ENCODE measurements at regions not wholly inside any gene's neighbourhood (a gene's known extent, or its start where the extent isn't known, plus 50 kb on each side); places are given as distances from the start of the nearest gene placed in this dataset.

DNA sequence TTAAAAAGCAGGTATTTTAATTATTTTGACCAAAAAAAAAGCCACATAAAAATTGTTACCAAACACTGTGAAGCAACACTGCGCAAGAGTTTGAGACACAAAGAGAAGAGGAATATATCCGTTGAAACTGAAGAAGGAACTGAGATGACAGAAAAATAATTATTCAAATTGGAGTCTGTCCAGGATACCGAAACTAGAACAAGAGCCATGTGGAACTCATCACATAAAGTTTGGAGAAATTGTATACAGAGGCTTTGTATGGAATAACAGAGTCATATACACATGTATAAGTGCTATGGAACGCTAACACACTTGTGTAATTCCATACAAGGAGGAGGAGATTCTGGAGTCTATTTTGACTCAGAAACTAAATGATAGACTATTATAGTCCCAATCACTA, 675.1 kb upstream of the ADGRL2 start:
- no peak for DNase-seq

DNA sequence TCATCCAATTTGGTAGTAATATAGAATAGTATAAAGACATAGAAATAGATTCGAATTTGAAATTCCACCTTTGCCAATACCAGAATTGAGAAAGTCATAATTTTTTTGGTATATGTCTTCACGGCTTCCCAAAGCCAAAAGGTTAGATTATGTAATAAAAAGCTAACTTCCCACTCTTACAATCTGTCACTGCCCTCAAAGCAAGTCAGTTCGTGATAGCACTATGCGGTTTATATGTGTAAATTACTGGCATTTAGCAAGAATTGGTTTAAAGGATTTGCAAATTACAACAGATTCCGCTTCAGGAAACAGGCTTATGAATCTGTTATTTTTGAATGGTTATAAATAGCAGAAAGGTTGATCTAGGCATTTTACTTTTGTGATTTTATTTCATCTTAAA, 679.4 kb upstream of the ADGRL2 start:
- DNase-seq = no peak

DNA sequence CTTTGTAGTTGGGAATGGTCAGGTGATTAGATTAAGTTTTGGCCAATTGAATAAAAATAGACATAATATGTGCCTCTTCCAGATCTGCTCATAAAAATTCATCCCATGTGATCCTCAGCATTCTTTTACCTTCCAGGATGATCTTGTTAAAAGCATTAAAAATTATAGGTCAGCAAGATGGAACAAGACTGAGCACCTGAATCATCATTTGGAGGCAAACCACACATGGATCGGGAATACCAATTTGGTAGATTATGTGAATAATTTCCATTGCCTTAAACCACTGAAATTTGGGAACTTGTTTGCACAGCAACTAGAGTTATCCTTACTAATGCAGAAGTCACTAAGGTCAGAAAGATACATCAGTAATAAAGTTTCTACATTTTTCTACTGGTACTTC, 681.4 kb upstream of the ADGRL2 start:
- no peak for DNase-seq

DNA sequence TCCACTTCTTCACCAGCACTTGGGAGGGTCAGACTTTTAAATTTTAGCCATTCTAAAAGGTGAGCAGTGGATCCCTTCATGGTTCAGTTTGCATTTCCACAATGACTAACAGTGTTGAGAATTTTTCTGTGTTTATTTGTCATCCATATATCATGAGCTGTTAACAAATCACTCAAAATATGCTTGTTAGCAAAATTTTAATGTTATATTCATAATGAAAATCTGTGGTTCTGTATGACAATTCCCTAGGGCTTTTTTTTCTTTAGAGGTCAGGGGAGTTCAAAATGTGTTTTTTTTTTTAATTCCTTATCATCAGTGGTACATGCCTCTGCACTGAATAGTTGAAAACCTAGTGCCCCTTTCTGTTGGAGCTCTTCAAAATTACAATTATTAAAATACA, 682.2 kb upstream of the ADGRL2 start:
- no peak for DNase-seq

DNA sequence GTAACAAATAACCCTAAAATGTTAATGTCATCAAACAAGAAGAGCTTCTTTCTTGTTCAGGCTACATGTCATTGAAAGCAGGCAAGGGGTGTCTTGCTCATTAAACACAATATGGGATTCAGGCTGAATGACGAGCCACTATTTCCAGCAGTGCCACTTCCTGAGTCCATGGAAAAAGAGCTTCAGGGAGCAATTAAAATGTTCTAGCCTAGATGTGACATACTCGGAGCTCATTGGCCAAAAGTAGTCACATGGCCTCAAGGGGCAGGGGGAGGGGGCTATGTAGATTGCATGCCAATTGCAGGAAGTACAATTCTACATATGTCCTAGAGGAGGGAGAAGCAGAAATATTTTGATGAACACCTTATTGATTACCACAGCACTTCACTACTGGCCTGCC, 685.3 kb upstream of the ADGRL2 start:
- DNase-seq = no peak

DNA sequence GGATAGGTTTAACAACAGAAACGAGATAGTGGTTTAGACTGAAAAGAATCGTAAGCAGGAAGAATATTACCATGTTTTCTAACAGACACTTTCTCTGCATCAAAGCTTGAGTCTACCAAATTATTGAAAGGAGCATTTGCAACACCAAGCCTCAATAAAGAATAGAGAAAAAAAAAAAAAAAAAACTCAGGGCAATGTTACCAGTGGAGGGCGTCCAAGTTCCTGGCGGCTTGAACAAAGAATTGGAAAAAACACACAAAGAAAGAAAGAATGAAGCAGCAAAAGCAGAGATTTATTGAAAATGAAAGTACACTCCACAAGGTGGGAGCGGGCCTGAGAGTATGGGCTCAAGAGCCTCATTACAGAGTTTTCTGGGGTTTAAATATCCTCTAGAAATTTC, 686.5 kb upstream of the ADGRL2 start:
- no peak for DNase-seq

DNA sequence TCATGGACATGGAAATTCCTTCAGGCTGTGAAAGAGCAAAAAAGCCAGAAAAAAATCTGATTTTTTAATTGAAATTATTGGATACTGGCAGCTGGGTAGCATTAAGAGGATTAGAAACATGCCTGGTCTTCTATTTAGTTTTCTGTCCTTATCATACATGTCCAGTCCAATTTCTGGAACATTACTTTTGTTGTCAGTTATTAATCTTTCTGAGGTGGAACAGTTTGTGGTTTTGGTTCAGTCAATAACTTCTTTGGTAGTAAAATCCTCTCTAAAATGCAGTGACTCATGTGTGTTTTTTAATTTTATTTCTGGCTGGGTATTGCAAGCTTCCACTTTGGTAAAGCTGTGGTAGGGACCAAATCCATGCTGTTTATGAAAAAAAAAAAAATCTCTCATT, 687.0 kb upstream of the ADGRL2 start:
- no peak for DNase-seq

DNA sequence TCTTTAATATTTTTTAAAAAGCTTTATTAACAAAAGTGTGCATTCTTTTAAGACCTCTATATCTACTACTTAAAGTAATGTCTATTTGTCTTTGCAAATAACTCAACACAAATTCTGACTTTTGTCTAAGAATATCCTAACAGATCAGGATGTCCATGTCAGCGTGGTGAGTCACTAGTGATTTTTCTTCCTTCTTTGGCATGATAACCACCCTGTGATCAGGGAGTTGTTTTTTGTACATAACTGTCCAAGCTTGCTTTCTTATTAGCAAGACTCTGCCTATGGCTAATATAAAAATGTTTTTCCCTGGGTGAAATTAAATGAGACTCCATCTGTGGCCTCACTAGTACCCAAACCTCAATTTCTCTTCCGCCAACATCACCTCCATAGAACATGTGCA, 688.9 kb upstream of the ADGRL2 start:
- no peak for DNase-seq

DNA sequence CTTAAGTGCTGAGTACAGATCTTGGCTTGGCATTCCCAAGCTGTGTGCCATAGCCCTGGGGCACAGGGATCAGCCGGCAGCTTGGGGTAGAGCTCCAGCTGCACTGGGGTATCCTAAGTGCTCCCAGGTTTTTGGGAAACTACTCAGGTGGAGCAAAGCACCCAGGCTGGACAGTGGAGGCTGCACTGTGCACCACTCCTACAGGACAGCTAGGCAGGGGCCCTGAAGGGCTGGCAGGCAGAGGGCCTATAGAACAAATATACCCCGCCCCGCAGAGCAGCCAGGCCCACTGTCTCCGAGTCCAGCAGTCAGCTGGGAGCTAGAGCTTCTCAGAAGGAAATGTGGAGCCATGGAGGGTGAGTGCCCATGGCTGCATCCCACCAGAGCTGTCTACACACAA, 691.7 kb upstream of the ADGRL2 start:
- DNase-seq = no peak

DNA sequence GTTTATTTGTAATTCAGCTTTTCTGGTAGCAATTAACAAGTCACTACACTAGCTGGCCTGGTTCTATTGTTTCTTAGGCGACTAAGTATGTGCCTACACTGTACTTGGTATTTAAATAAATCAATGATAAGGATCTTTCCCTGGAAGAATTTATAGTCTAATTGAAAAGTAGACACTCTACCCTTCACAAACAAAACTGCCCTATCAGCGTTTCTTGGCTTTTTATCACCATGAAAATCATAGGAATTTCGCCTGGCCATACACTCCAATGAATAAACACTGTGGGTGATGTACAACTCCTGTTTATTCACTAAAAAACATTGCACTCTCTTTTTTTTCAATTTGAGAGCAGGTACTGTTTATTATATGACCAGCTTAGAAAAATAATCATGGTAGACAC, 702.9 kb upstream of the ADGRL2 start:
- no peak for DNase-seq

DNA sequence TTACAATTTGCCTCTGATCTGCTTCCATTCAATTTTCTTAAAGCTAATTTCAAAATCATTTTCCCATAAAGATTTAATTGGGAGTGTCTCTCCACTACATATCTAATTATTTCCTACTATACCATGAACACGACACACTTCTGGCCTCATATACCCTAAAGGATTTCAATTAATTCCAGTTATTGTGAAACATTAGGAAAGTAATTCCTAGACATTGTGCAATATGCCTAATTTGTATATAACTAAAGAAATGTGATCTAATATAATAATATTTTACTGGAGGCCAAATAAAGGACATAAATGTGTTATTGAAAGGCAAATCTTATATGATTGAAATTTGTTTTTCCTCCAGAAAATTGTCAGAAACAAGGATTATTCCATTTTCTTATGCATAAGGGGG, 727.2 kb upstream of the ADGRL2 start:
- no peak for DNase-seq

DNA sequence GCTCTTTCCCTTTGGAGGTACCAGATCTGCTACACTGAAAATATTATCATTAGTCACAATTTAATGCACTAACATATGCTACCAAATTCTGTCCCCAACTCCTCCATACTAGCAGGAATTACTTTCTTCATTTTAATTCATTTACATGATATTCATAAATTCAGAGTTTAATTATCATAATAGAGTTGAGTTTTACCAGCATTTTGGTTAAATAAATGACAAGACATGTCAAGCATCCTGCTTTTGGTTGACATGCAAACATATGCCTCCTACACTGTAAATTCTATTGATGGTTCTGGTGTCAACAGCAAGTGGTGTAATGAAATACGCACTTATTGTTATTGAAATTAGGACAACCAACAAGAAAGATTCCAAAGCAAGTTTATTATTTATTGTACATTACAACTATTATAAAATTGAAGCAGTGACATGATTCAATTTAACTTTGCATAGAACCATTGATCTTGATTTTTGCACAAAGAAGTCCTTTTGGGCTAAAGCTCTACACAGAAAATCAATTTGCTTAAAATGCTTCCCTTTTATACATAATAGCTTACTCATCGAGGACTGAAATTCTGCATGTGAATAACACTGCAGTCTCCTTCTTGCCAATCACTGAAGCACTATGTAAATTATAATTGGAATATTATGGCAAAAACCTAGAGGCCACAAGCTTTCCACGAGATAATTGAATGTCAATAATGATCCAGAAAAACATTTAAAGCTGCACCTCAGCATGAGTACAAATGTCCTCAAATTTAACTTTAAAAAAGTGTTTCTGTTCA, 728.6 kb upstream of the ADGRL2 start:
- DNase-seq = no peak

DNA sequence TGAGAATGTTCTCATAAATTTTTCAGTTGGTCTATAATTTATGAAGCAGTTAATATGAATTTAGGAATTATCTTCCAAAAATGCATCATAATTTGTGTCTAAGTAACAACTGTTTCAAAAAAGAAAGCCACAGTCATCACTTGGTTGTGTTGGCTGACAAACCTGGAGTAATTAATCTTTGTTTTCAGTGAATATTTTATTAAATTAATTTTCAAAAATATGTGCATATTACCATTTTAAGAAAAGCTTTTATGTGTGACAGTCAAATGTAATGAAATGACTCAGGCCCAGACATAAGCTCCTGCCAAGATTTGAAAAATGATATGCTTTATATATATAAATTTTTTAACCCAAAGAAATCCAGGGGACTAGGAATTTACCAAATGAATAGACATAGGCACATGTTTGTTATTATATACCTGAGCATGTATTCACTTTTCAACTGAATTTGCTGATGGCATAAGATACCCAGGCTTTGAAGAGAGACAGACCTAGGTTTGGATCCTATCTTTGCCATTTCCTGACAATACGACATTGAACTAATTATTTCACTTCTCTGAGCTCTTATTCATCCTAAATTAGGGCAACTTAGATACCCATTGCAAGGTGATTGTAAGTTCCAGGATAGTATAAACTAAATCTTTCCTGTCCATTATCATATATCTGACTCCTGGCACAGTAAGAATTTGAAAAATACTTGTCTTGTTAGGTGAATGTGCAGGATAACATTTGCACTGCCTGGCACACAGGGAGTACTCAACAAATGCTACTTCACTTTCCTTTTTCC, 729.5 kb upstream of the ADGRL2 start:
- no peak for DNase-seq

DNA sequence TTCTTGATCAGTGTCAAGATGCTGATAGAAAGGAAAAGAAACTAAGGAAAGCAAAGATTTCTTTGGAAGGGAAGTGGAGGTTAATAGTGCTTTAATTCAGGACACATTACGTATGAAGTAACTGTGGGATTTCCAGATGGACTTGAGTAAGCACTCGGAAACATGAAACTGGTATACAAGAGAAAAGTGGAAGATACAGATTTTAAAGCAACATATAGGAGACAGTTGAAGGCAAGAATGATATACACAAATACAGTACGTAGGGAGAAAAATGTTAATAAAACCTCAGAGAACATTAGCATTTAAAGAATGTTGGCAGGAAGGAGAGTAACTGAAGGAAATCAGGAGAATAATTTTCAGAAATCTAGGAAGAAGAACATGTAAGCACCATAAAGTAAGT, 730.9 kb upstream of the ADGRL2 start:
- no peak for DNase-seq

DNA sequence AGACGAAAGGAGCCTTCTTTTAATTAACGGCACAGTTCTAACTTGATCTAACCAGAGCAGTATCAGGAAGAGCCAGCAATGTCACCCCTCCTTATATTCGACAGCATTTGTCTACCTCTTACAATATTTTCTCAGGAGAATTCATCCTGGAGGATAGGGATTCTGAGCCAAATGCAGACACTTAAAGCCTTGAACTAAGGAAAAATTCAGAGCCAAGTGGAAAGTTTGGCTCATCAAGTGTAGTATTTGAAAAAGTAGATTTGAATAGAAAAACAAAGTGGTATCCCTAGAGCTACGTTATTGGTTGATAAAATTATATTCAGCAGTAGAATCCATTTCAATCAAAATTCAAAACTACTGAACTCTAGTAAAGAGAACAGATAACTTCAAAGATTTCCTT, 732.0 kb upstream of the ADGRL2 start:
- DNase-seq = no peak

DNA sequence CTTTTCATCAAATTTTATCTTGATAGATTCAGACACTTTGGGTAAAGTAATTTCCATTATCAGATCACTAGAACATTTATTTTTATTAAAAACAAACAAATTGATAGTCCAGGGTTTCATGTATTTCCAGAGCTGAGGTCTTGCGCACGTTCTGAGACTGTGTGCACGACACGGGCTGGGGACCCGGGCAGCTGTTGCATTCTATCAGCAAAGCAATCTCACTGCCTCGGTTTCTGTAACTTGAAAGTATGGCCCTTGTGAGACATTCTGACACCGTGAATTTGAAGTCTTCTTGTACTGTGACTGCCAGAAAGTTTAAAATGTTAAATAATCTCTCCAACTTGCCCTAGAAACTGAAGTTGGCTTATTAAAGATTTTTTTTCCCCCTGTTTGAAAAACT, 746.9 kb upstream of the ADGRL2 start:
- DNase-seq = no peak

DNA sequence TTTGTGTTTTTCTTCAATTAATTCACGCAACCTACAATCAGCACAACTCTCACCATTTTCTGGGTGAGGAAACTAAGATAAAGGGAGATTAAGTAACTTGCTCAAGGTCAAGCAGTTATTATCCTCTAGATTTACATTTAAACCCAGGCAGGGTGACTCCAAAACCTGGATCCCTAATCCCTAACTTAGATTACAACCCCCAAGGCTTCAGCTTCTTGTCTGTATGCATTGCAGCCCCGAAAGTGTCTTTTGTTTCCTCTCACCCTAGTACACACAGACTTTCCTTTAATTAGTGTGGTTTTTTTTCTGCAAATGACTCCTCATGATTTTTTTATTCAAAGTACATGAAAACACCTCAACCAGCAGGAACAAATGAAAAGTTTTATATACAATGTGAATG, 748.6 kb upstream of the ADGRL2 start:
- no peak for DNase-seq

DNA sequence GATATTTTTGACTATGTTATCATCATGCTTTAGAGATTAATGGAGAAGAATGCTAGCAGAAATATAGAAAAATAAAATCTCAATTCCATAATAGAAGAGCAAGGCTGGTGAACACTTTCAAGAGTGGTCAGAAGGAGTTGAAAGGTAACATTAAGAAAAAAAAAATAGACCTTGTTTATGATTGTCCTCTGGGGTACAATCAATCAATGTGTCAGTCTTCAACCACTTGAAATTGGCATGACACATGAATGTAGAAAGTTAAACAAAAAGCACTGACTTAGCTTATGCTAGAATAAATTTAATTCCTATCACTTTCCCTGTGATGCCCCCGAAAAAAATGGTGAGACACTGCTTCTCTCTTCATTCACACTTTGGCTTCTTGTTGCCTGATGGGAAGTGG, 750.3 kb upstream of the ADGRL2 start:
- DNase-seq = no peak

DNA sequence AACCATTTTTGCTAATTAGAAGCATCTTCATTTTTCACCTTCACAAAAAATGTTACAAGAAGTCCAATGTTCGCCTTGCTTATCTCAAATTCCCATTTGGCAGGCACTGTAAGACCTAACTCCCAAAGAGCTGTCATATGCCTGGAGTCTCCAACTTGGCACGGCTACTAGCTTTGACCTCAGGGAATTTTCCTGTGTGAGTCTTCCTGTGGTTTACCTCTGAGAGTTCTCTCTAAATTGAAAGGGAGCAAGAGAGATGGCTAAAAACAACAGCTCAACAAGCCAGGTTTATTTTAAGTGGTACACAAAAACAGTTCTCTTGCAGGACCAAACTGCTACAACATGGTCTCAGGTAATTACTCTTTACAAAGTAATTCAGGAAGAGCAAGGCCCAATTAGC, 756.0 kb upstream of the ADGRL2 start:
- no peak for DNase-seq

DNA sequence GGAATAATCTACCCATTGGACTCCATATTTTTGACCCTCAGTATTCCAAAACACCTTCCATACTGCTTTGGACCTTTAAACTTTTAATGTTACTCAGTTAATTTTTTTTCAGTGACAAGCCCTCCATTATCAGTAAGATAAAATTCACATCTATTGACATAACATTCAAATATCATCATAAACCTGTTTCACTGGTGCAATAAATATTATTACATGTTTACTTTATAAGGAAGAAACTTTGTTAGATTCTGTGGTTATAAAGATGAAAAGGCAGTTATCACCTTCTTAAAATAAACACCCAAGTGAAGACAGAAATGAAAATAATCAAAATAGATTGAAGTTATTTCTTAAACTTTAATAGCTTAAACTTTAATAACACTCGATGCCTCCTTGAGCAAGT, 758.5 kb upstream of the ADGRL2 start:
- no peak for DNase-seq

DNA sequence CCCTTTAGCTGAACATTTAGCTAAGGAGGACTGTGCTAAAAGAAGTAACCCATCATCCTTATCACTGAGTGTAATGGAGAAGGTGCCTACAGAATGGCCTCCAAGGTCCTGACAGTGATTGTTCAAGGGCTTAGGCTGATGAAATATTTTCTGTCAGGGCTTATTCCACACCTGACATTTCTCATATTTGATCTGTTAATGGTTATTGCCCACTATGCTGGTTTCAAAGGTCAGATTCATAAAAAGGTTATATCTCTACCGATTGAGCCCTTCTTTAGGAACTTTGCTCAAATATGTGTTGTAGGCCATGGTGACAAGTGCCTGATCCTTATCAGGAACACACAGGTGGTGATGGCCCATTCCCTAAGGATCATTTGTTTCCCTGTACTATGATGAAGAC, 766.4 kb upstream of the ADGRL2 start:
- no peak for DNase-seq

DNA sequence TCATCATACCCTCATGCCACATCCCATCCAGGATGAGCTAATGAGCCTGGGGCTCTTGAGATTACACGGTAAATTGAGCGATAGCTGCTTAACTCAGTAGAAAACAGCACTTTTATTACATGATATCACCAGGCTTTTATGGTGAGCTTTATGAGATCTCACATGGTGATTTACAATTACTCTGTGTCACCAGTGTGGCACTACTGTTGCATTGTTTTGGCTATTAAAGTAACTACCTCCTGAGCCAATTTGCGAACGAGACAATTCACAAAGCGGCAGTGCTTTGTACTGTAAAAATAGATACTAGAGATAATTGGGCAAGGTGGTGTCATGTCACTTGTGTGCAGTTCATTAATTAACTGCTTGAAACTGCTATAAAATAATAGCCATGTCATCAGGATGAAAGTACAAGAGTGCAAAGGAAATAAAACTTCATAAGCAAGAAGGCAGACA, 767.7 kb upstream of the ADGRL2 start:
- DNase-seq = no peak

DNA sequence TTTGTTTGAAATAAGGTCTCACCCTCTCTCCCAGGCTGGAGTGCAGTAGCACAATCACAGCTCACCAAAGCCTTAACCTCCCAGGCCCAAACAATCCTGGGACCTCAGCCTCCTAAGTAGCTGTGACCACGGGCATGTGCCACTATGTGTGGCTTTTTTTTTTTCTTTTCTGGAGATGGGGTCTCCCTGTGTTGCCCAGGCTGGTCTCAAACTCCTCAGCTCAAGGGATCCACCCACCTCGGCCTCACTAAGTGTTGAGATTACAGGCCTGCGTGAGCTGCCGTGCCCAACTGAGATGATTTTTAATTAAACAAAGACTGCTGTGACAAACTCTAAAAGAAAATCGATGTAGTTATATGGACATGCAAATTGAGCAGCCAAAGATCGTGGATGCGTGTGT, 768.4 kb upstream of the ADGRL2 start:
- DNase-seq = no peak

DNA sequence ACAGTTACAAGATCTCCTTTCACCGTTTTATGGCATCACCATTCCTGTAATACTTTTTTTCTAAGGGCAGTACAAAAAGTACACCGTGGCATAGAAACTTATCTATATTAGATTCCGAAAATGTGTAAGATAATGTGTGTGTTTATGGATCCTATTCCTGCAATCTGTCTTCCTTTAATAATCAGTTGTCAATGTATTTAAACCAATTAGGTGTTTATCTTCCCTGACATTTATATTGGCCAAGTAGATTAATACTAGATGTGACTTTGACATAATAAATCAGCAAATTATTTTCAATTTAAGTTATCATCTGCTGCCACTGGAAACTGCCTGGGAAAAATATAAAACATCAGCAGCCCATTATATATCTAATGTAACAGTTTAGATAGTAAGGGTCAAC, 770.3 kb upstream of the ADGRL2 start:
- DNase-seq = no peak

DNA sequence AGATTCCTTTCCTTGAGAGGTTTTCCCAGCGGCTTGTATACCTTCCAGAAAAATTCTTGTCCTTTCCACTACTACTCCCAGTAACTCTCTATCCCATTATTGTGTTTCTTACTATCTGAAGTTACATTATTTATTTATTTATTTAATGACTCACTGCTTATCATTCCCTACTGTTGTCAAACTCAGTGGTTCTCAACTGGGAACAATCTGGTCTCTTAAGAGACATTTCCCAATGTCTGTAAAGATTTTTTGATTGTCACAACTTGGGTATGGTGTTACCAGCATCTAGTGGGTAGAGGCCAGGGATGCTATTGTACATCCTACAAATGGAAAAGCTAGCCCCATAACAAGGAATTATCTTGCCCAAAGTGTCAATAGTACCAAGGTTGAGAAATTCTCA, 771.5 kb upstream of the ADGRL2 start:
- DNase-seq = no peak

Data from femur (tissue), 1 donor.